SKM-1 (cell line): ENCODE measurements at regions not wholly inside any gene's neighbourhood (a gene's known extent, or its start where the extent isn't known, plus 50 kb on each side); places are given as distances from the start of the nearest gene placed in this dataset.

Experiments used
- DNase-seq: peaks from one replicate; lab custom pipeline; 2025; ENCODE audit not compliant: unreplicated experiment; lab: John Stamatoyannopoulos, UW

DNA sequence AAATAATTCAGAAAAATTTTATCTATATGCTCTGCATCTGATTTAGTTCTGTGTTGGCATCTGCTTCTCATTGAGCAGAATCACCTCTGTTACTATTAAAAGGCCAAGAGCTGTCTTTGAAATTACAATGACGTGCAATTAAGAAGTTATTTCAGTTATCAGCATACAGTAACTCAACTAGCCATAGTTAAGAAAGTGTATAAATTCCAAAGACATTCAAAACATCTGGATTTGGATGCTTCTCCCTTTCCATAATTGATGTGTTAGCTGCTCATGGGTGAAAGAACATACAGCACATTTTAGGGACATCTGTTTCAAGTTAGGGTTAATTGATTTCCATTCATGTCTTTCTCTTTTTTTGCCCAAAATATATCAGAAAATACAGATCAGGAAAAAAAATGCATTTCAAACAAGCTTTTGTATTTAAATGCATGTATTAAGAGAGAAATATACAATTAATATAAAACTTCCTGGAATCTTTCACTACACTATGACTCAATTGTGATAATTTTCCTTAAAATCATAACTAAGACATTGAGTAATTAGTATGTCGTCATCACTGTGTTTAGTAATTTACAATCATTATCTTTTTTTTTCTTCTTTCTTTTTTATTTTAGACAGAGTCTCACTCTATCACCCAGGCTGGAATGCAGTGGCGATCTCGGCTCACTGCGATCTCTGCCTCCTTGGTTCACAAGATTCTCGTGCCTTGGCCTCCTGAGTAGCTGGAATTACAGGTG is 82.7 kb upstream of the MBNL1 start:
- DNase-seq: no peak

DNA sequence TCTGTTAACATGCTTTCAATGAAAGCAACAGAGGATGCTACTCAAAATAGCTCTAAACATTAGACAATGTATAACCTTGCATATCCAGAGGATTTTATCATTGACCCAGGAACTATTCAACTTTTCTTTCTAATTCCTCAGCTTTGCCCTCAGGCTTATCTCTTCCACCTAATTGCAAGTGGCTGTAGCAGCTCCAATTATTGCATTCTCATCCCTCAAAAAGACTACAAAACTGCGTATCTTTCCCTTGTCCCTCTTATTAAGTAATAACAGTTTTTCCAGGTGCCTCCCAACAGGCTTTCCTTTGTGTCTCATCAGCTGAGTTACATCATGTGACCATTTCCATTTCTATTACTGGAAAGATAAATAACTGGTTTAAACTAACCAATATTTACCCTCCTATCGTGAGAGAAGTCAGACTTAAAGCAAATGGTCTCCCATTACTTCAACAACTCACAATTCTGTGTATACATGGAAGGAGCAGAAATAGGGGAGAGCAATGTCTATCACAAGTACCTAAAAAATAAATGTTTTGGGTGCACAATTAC is 78.0 kb upstream of the MBNL1 start:
- no peak for DNase-seq

DNA sequence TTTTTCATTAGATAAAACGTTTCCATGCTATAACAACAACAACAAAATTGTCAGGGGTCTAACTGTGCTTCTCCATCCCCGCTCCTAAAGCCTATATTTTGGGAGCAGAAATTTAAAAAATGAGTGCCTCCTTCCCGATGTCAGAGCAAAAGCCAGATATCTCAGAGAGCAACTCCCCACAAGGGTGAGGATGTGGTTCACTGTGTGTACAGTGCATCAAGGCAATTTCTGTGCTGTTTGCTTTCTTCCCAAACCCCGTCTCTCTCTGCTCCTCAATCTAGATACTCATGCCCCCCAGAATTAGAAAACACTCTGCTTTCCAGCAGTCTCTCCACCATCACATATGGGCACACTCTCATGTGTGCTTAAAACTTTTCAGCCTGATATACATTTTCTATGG is 76.7 kb upstream of the MBNL1 start:
- no peak for DNase-seq

DNA sequence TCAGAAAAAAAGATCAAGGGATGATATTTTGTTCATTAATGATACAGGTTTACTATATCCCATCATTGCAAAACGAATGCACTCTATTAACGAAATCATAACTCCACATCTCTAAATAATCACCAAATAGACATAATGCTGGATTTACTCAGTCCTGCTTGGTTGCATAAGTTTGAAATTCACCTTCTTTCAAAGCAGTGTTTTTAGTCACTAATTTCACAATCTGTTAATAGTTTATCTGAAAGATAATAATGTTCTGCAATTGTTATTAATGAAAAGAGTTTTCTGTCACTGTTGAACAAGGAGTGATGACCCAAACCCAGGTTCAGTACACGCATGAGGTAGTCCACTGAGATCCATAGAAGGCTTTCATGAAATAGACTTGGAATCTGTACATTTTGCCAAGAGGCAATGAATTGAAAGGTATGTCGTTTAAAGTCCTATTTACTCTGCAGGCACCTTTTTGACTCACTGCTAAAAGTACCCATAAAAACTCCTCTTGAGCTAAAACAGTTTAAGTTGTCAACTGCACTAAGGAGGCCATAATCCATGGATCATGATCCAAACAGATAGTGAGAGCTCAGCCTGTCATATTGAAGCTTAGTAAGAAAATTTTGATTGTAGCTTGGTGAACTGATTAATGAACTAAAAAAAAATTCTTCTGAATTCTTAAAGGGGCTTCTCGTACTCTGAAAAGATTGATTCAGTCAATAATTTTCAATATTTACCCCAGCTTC is 75.6 kb upstream of the MBNL1 start:
- no peak for DNase-seq

DNA sequence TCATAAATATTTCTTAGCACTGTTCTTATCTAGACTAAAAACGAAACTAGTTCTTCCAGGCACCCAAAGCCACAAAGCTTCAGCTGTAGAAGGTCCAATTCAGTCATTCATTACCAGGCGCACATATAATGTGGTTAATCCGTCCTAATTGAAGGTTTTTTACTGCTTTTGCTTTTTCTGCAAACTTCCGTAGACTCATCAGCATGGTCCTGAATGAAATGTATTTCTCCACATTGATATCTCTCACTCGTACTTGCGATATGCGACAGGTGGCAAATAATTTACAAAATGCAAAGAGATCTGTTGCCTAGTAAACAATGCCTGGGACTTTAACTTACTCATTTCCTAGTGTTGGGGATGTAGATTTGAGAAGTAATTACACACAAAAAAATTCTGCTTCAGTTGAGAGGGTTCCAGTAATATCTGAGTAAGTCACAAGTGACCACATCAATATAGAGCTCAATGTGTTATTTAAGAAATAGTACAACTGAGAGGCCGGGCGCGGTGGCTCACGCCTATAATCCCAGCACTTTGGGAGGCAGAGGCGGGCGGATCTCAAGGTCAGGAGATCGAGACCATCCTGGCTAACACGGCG is 75.0 kb upstream of the MBNL1 start:
- DNase-seq: no peak

- DNase-seq: no peak
These were observed 73.5 kb upstream of the MBNL1 start for GRCh38 chr3:152195206-152195605.

DNA sequence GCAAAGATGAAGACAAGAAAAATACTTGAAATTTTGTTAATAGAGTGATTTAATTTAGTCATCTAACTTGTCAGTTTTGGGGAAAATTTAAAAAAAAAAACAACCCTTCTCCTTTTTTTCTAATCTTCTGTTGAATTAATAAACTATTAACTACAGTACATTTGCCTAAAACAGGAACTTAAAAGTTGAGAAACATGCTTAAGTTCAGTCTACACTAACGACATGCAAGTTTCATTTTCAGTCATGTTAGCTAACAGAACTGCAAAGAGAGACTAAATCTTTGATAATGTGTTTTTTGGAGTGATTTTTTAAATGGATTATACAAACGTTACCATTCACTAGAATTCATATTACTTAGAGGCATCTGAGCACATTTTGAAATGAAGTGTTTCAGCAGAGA is 71.9 kb upstream of the MBNL1 start:
- DNase-seq: peak; percentile 71

DNA sequence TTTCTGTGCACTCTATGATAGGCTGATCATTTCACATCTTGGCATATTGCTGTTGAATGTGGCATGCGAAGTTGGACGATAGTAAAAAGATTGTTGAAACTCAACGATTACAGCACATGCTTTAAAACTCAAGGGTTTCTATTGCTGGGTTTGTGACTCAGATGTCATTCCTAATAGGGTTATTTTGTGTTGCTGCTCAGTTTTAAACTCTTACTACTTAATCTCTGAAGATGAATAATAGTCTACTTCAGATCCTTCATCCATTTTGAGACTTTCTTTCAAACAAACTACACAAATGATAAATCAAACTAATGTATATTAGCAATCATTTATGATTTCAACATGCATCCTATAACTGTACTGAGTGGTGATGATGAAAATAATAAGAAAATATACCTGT is 71.3 kb upstream of the MBNL1 start:
- DNase-seq: no peak

DNA sequence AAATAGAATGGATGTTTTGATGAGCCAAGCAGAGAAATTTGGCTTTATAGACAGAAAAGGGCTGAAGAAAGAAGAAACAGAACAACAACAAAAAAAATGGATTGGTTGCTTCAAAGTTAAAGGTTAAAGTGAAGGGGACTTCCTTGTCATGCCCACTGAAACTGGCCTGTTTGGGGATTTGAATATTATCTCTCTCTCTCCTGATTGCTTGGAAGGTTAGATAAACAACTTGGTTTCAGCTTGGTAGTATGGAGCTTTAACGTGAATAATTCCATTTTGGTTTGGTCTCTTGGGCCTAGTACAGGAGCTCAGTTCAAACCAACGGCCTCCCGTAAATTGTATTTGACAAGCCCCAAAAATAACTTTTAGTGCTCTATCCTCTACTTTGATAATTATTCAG is 70.8 kb upstream of the MBNL1 start:
- no peak for DNase-seq

- DNase-seq: no peak
These were observed 70.1 kb upstream of the MBNL1 start for GRCh38 chr3:152198665-152199064.

GRCh38 chr3:152199102-152199840 is 69.5 kb upstream of the MBNL1 start:
- DNase-seq: no peak

DNA sequence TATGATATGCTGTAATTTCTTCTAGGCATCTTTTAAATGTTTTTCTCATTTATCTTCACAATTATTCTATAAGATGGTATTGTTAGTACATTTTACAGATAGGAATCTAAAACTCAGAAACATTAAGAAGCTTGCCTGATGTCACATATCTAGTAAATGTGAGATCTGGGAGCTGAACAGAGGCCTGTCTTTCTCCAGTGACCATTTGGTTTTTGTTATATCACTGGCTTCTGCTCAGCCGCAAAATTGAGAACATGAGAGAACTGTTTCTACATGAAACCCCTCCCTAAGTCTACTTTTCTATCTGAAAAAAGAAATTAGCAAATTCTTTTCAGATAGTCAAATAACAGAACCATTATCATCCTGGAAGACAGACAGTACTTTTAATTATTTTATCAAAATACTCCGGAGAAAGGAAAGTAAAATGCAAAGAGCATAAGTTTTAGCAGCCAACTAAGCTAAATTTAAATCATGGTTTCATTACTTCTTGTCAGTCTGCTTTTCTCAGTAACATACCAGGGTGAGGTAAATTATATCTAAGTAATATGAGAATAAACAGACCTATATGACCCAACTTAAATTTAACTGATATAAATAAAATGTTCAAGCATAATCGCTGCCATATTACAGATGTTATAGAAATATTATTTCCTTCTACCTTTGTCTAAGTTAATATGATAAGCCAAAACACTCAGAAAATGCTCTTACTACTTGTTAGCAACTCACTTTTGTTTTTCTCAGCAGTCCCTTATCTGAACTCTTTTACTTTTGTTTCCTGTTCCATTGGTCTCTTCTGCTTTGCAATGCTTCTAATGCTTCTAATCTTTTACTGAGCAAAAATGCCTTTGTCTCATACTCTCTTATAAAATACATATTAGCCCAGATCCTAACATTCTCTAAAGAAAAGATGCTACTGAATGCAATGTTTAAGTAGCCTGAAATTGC is 68.0 kb upstream of the MBNL1 start:
- DNase-seq: no peak

DNA sequence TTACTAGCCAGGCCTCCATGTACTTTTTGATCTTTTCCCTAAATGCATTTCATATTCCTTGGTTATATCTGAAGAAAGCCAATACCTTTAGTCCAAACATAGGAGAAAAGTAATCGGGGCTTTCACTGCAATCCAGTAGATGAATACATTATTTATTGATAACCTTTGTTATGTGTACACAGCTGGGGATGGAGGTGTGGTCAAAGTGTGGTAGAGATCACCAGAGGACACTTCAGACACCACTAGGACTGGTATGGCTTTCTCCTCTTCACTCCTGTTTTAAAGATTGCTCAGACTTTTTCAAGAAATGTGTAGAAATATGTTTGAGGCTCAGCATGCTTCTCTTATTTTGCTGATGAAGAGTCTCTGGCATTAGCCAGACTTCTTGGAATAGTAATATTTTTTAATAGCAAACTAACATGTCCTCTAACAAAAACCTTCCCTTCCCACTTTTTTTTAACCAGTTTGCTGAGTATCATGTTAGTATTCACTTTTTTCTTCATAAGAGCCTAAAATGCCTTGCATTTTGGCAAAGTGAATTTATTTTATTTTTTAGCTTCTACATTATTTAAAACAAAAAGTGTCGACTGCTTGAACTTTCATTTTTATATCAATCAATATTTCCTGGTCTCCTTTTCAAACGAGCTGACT is 65.6 kb upstream of the MBNL1 start:
- no peak for DNase-seq

- DNase-seq: no peak
These were observed 65.1 kb upstream of the MBNL1 start for GRCh38 chr3:152203652-152204051.

- DNase-seq: no peak
These were observed 64.5 kb upstream of the MBNL1 start for GRCh38 chr3:152204218-152204617.

GRCh38 chr3:152205097-152205593 is 63.6 kb upstream of the MBNL1 start:
- peak; percentile 85 for DNase-seq

DNA sequence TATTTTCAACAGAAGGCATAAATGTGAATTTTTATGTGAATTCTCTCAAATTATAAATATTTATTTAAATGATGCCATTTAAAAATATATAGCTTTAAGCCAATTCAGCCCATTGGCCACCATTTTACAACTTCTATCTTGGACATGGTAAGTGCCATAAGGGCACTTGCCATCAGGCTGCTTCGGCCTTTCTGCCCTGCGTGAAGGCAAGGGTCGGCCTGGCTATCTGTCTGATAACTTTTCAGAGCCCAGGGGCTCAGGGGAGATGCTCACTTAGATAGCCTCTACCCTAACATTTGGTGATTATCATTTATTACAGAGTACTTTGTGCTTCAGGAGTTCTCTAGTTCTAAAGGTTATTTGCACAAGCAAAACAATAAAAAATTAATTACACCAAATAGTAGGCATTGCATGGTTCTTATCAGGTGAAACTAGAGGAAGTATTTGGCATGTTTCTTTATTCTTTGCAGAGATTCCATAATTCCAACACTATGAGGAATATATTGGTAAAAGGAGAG is 62.4 kb upstream of the MBNL1 start:
- no peak for DNase-seq

DNA sequence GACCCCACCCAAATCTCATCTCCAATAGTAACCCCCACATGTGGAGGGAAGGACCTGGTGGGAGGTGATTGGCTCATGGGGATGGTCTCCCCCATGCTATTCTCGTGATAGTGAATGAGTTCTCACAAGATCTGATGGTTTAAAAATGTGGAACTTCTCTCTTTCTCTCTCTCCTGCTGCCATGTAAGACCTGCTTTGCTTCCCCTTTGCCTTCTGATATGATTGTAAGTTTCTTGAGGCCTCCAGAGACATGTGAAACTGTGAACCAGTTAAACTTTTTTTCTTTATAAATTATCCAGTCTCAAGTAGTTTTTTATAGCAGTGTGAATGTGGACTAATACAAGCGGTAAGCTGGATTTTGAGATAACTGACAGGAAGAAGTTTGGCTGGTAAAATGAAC is 60.3 kb upstream of the MBNL1 start:
- DNase-seq: no peak

GRCh38 chr3:152209060-152209459 is 59.7 kb upstream of the MBNL1 start:
- no peak for DNase-seq
